ENCODE measurements at regions not wholly inside any gene's neighbourhood (a gene's known extent, or its start where the extent isn't known, plus 50 kb on each side); places are given as distances from the start of the nearest gene placed in this dataset.

- H3K4me1 ChIP-seq (ENCODE audit: control insufficient read depth in 1 of 2, insufficient read depth in 2 of 2, low read length in 2 of 2), result no peaks in the 10 kb centered on the region
- ChIA-PET RAD21 (ENCODE audit: low non-redundant PET in 1 of 2, low total read pairs in 2 of 2, uncharacterized antibody in 2 of 2, unreplicated experiment in 2 of 2) (no interaction called here), CTCF (no interaction called here), POLR2A (no interaction called here)
- H3K9me3 ChIP-seq (ENCODE audit: control insufficient read depth in 1 of 2, insufficient read depth in 1 of 2, low read depth in 1 of 2, low read length in 2 of 2), result no peaks in the 10 kb centered on the region
- TF ChIP-seq EGR1 (IDR thresholded peaks at IDR 0.05; ENCODE audit: low read depth), result no peak
- no peak for TF ChIP-seq ZFX (IDR thresholded peaks at IDR 0.05)
- no peak for TF ChIP-seq TCF7L2 (IDR thresholded peaks at IDR 0.05; ENCODE audit: borderline replicate concordance, extremely low read depth, insufficient read depth, insufficient read length)
- TF ChIP-seq POLR2AphosphoS5 (IDR thresholded peaks at IDR 0.05; ENCODE audit: low read depth, low read length), result no peak
- no peak for TF ChIP-seq EZH2 (IDR thresholded peaks at IDR 0.05)
- no peak for TF ChIP-seq POLR2A (IDR thresholded peaks at IDR 0.05; ENCODE audit: borderline replicate concordance, extremely low read depth, insufficient read depth, insufficient read length)
- TF ChIP-seq EZH2phosphoT487 (IDR thresholded peaks at IDR 0.05; ENCODE audit: borderline replicate concordance), result no peak
- TF ChIP-seq ZBTB33 (IDR thresholded peaks at IDR 0.05; ENCODE audit: extremely low read depth, insufficient replicate concordance, low read length), result no peak
- TF ChIP-seq ELF1 (IDR thresholded peaks at IDR 0.05; ENCODE audit: borderline replicate concordance, low read depth), result no peak
- TF ChIP-seq CEBPB (IDR thresholded peaks at IDR 0.05; ENCODE audit: low read depth), result no peak
- TF ChIP-seq SRF (IDR thresholded peaks at IDR 0.05; ENCODE audit: low read depth), result no peak
- TF ChIP-seq YY1 (IDR thresholded peaks at IDR 0.05; ENCODE audit: extremely low read depth, insufficient replicate concordance, low read depth, low read length), result no peak
- TF ChIP-seq CTCF (IDR thresholded peaks at IDR 0.05 in 2 of 3, conservative IDR thresholded peaks at IDR 0.05 in 1 of 3; ENCODE audit: borderline replicate concordance in 1 of 3, insufficient read depth in 1 of 3, low read depth in 2 of 3, low read length in 2 of 3), result no peak
- TF ChIP-seq, protein P1, sequence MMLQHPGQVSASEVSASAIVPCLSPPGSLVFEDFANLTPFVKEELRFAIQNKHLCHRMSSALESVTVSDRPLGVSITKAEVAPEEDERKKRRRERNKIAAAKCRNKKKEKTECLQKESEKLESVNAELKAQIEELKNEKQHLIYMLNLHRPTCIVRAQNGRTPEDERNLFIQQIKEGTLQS (IDR thresholded peaks at IDR 0.05), result no peak
- no peak for TF ChIP-seq RAD21 (IDR thresholded peaks at IDR 0.05; ENCODE audit: low read depth)
- no peak overlapping the region for H3K4me3 ChIP-seq (replicated peaks in 1 of 2; ENCODE audit: low read depth in 1 of 2, low read length in 2 of 2)
- DNase-seq (ENCODE audit: low read depth, low spot score) (no peak), ATAC-seq (no peak)
- H3K9ac ChIP-seq (ENCODE audit: low read length), result no peak overlapping the region
- no peaks in the 10 kb centered on the region for H3K79me2 ChIP-seq (ENCODE audit: insufficient read depth, low read length)
- H2AFZ ChIP-seq (ENCODE audit: low read depth, low read length, poor library complexity, severe bottlenecking), result no peak overlapping the region
- H3K27ac ChIP-seq (ENCODE audit: low read depth, low read length), result no peak overlapping the region
- H3K4me2 ChIP-seq (ENCODE audit: low read length), result no peak overlapping the region
- H3K9me2 ChIP-seq (ENCODE audit: insufficient read depth), result no peaks in the 10 kb centered on the region
- peaks cover 4% of the 10 kb centered on the region; the same call in 1 of the 2 replicates for H3K27me3 ChIP-seq (ENCODE audit: insufficient read depth, low read length)
- H4K20me1 ChIP-seq (ENCODE audit: insufficient read depth), result no peaks in the 10 kb centered on the region
- intact Hi-C loops (cut with micrococcal nuclease), result no loop called here
- BruUV-seq (replicated peaks), result no TSS peak
- no peaks in the 10 kb centered on the region for H3K36me3 ChIP-seq (ENCODE audit: control insufficient read depth in 1 of 2, insufficient read depth in 2 of 2, low read length in 2 of 2)
Observed at GRCh38 chr10:78556705-78557432, 511.9 kb upstream of the ZMIZ1 start.

Data from HCT116 (cell line).